Ovary (tissue), 7 donors: ENCODE measurements at regions not wholly inside any gene's neighbourhood (a gene's known extent, or its start where the extent isn't known, plus 50 kb on each side); places are given as distances from the start of the nearest gene placed in this dataset.

Source experiments
- DNase-seq, 5 donors: peaks; one replicate each; pipeline ENCODE4 v3.0.0-alpha.2; 2019 to 2020
- H3K27ac ChIP-seq, 2 donors: fragments of 200-600 bp; one replicate each; pipeline versions ENCODE4 v1.5.1 to v1.8.0; 2019 to 2022
- H3K27me3 ChIP-seq: fragments of 200-600 bp; one replicate; pipeline ENCODE4 v1.8.0; 2022
- H3K36me3 ChIP-seq: fragments of 200-600 bp; sonication (generic); one replicate; pipeline ENCODE4 v1.5.1; 2019
- H3K4me1 ChIP-seq: one replicate; pipeline ENCODE4 v1.8.1; 2013; ENCODE audit warnings: mild to moderate bottlenecking, moderate library complexity; ENCODE audit not compliant: insufficient read depth
- H3K4me3 ChIP-seq: fragments of 200-600 bp; sonication (generic); one replicate; pipeline ENCODE4 v1.5.1; 2017
- H3K9me3 ChIP-seq, 2 donors: fragments of 200-600 bp in 1 of 2; sonication (generic) in 1 of 2; one replicate each; pipeline versions ENCODE4 v1.5.1 to v1.8.1; 2013 to 2019; ENCODE audit warnings: mild to moderate bottlenecking in 1 of 2, moderate library complexity in 1 of 2
- EP300 ChIP-seq: sonication (generic); formaldehyde crosslinking; IDR thresholded peaks from one replicate; pipeline ENCODE4 v1.6.1; 2017; ENCODE audit warnings: antibody characterized with exemption
- POLR2A ChIP-seq: fragments of 450-650 bp; IDR thresholded peaks from one replicate; pipeline ENCODE4 v1.6.1; 2017; ENCODE audit warnings: antibody characterized with exemption, mild to moderate bottlenecking, moderate library complexity
- WGBS, 3 donors: extraction: QIAGEN DNeasy Blood & Tissue Kit in 1 of 3; methylation state at CpG; one replicate each; pipeline versions ENCODE4 v1.1.5 to v1.1.7; 2013 to 2017; 5-methylcytosine and 5-hydroxymethylcytosine counted together
- intact Hi-C, 4 donors: fragments of 100-400 bp; cut with DNase I; formaldehyde crosslinking; loops; one replicate each; pipeline versions ENCODE4 v1.11.0 to v1.15.1; 2022 to 2023
- TF ChIP-seq, protein P1 (sequence below), 3 donors: fragments of 450-650 bp in 2 of 3; fragments of 200-600 bp in 1 of 3; IDR thresholded peaks; one replicate each; pipeline versions ENCODE4 v1.5.1 to v1.8.0; 2016 to 2022; ENCODE audit warnings: antibody characterized with exemption in 3 of 3, mild to moderate bottlenecking in 1 of 3
- donor health status: DM: no; HTN: no; CAD: no; lungs with moderate emphysema.
- donor health status: DM: no; HTN: no; CAD: no.
- donor health status: Bipolar disorder and iron deficiency.
- donor health status: DM: no; HTN: no; CAD: no.
- donor health status: DM: yes; HTN: yes; CAD: no.

DNA sequence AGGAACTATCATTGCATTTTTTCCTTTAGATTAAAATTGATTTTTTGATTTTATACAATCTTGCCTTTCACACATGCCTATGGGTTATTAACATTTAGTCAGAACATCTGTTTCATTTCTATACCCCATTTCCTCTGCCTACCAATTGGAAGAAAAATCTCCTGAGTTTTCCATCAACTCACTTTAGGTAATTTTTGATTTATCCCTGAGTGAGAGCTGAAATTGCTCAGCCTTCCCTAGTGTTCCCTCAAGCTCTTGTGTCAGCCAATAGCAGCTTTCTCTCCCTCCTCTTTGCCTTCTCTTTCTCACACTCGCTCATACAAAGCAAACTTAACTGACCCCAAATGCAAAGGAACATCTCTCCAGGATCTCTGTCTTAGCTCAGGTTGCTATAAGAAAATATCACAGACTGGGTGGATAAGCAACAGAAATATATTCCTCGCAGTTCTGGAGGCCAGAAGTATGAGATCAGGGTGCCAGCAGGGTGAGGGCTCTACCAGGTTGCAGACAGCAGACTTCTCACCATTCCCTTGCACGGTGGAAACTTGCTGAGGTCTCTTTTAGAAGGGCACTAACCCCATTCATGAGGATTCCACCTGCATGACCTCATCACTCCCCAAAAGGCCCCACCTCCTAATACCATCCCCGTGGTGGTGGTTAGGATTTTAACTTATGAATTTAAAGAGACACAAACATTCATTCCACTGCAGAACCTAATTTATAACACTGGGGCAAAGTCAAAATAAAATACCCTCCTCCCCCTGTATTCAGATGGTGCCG is 224.2 kb upstream of the SFSWAP start:
- Histone ChIP-seq H3K9me3 (no peaks in the 10 kb centered on the region), H3K27ac (peak overlapping the region in 1 of 2 donors; percentile 57), H3K27me3 (no peaks in the 10 kb centered on the region), H3K36me3 (no peaks in the 10 kb centered on the region), H3K4me1 (peaks cover 2% of the 10 kb centered on the region), H3K4me3 (no peak overlapping the region)
- no peak for DNase-seq
- TF ChIP-seq EP300 = no peak
- no peak for TF ChIP-seq POLR2A
- TF ChIP-seq, protein P1, sequence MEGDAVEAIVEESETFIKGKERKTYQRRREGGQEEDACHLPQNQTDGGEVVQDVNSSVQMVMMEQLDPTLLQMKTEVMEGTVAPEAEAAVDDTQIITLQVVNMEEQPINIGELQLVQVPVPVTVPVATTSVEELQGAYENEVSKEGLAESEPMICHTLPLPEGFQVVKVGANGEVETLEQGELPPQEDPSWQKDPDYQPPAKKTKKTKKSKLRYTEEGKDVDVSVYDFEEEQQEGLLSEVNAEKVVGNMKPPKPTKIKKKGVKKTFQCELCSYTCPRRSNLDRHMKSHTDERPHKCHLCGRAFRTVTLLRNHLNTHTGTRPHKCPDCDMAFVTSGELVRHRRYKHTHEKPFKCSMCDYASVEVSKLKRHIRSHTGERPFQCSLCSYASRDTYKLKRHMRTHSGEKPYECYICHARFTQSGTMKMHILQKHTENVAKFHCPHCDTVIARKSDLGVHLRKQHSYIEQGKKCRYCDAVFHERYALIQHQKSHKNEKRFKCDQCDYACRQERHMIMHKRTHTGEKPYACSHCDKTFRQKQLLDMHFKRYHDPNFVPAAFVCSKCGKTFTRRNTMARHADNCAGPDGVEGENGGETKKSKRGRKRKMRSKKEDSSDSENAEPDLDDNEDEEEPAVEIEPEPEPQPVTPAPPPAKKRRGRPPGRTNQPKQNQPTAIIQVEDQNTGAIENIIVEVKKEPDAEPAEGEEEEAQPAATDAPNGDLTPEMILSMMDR (IDR thresholded peaks at IDR 0.05) = no peak
- WGBS, 3 donors = 60 to 65% (median 63%) methylated on average over 5 of the region's 5 CpGs
- intact Hi-C loops = no loop called here

DNA sequence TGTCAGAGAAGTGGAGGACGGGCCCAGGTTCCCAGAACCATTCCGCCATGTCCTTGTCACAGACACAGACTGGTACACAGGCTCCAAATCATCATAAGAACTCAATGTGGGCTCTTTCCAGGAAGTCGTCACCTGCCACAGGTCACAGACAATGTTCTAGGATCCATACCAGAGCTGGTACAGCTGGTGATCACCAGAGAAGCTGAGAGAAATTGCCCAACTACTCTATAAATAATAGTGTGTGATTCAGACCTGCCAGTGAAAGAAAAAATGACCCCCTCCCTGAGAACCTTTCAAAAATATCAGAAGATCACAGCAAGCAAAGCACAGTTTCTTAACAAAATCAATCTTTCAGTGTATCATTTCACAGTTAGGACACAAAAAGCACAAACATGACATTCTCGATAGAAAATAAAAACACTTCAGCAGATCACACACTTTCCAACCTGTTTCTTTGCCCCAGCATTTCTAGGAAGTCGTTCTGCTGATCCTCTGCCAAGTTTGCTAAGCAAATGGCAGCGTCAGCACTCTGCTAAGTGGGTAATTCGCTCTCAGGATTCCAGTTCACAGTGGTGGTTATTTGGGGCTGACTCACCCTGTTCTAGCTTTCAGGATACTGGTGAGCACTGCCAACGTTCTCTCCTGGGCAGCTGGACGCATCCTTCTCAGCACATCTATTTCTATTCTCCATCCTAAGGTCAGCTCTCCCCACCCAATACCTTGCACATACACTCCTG is 223.3 kb upstream of the SFSWAP start:
- H3K9me3 ChIP-seq = no peaks in the 10 kb centered on the region
- no peak for TF ChIP-seq POLR2A
- no peak for TF ChIP-seq EP300
- TF ChIP-seq, protein P1 (IDR thresholded peaks at IDR 0.05) = no peak
- DNase-seq = peak in 4 of 5 donors; percentile 45 to 71 (median 58)
- H3K36me3 ChIP-seq = no peaks in the 10 kb centered on the region
- peaks cover 2% of the 10 kb centered on the region for H3K4me1 ChIP-seq
- peak overlapping the region in 1 of 2 donors; percentile 57 for H3K27ac ChIP-seq
- H3K27me3 ChIP-seq = no peaks in the 10 kb centered on the region
- WGBS, 3 donors = 30 to 44% (median 33%) methylated on average over 9 of the region's 9 CpGs
- intact Hi-C loops = no loop called here
- H3K4me3 ChIP-seq = no peak overlapping the region

DNA sequence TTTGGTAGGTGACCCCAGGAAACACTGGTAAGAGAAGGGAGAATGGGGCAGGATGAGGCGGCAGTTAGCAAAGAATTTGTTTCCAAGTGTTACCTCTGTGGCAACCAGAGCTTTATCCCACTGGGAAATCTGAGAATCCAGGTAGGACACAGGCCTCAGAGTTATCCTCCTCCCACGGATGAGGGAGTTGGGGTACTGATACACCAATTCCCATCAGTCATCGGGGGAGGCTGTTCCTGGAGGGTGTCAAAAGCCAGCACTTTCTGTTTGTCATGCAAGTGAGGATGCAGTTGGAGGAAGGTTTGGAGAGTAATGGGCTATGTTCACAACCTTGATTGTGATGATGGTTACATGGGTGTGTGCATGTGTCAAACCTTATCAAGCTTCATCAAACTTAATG is 221.2 kb upstream of the SFSWAP start:
- H3K4me1 ChIP-seq = peaks cover 2% of the 10 kb centered on the region
- no peaks in the 10 kb centered on the region for H3K27me3 ChIP-seq
- DNase-seq = no peak
- H3K9me3 ChIP-seq = no peaks in the 10 kb centered on the region
- WGBS, 3 donors = 87 to 93% (median 89%) methylated on average over 3 of the region's 3 CpGs
- H3K36me3 ChIP-seq = no peaks in the 10 kb centered on the region
- intact Hi-C loops = no loop called here
- no peak overlapping the region for H3K4me3 ChIP-seq
- no peak overlapping the region for H3K27ac ChIP-seq
- TF ChIP-seq POLR2A (no peak), EP300 (no peak)
- TF ChIP-seq, protein P1 (IDR thresholded peaks at IDR 0.05) = no peak

DNA sequence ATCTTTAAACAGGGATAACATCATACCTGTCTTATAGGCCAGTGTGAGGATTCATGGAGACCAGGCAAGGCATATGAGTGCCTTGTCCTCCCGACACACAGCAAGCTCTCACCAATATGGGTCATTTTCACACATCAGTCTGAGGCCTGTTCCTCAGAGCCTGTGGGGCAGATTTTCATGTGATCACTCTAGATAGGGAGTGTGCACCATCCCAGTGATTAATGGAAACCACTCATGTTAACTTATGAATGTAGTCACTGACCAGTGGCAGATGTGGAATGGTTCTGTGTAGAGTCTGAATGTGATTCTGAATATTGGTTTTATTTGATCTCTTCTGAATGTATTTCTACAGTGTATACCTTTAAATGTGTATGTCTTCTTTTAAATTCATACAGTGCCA is 219.7 kb upstream of the SFSWAP start:
- H3K36me3 ChIP-seq = no peaks in the 10 kb centered on the region
- no peaks in the 10 kb centered on the region for H3K9me3 ChIP-seq
- H3K27ac ChIP-seq = no peak overlapping the region
- intact Hi-C loops = no loop called here
- no peak overlapping the region for H3K4me3 ChIP-seq
- no peak for DNase-seq
- no peaks in the 10 kb centered on the region for H3K27me3 ChIP-seq
- TF ChIP-seq POLR2A (no peak), EP300 (no peak)
- TF ChIP-seq, protein P1 (IDR thresholded peaks at IDR 0.05) = no peak
- WGBS, 3 donors = 88 to 97% (median 94%) methylated on average over 1 of the region's 1 CpG
- peaks cover 2% of the 10 kb centered on the region for H3K4me1 ChIP-seq
